Calu3 (cell line): ENCODE measurements at regions not wholly inside any gene's neighbourhood (a gene's known extent, or its start where the extent isn't known, plus 50 kb on each side); places are given as distances from the start of the nearest gene placed in this dataset.

Experiments
- BruUV-seq: library from RNA; stranded (reverse); fragments of 400-500 nt; replicated peaks from 2 replicates; lab custom pipeline; 2021; lab: Mats Ljungman, UMichigan
- CTCF ChIA-PET: fragments of 300-600 bp; sonication (Branson Sonifier 250); formaldehyde crosslinking; loops from one replicate; lab custom pipeline; 2022; ENCODE audit warnings: antibody characterized with exemption; lab: Charles Lee
- DNase-seq: peaks from one replicate; pipeline ENCODE4 v3.0.0; 2022
- H3K27ac Mint-ChIP-seq: one replicate; pipeline ENCODE4 v1.8.0; 2022; ENCODE audit warnings: mixed read lengths; ENCODE audit not compliant: unreplicated experiment
- H3K27me3 Mint-ChIP-seq: one replicate; pipeline ENCODE4 v1.8.0; 2022; ENCODE audit warnings: mixed read lengths; ENCODE audit not compliant: unreplicated experiment
- H3K36me3 Mint-ChIP-seq: one replicate; pipeline ENCODE4 v1.8.0; 2022; ENCODE audit warnings: mild to moderate bottlenecking, moderate library complexity, mixed read lengths; ENCODE audit not compliant: insufficient read depth, unreplicated experiment
- H3K4me1 Mint-ChIP-seq: one replicate; pipeline ENCODE4 v1.8.0; 2022; ENCODE audit warnings: mild to moderate bottlenecking, low read depth, mixed read lengths; ENCODE audit not compliant: unreplicated experiment
- H3K4me3 Mint-ChIP-seq: one replicate; pipeline ENCODE4 v1.8.0; 2022; ENCODE audit warnings: mild to moderate bottlenecking, low read depth, moderate library complexity, mixed read lengths; ENCODE audit not compliant: unreplicated experiment
- H3K9me3 Mint-ChIP-seq: one replicate; pipeline ENCODE4 v1.8.0; 2022; ENCODE audit warnings: low read depth, mixed read lengths; ENCODE audit not compliant: unreplicated experiment
- CTCF ChIP-seq: fragments of 200-600 bp; IDR thresholded peaks from one replicate; pipeline ENCODE4 v1.8.0; 2022; ENCODE audit warnings: antibody characterized with exemption; ENCODE audit not compliant: unreplicated experiment
- intact Hi-C: fragments of 100-400 bp; cut with micrococcal nuclease; formaldehyde crosslinking; loops from one replicate; pipeline ENCODE4 v1.10.0; 2022; ENCODE audit not compliant: unreplicated experiment

- H3K27me3 Mint-ChIP-seq, result no peaks in the 10 kb centered on the region
- CTCF ChIA-PET, result no interaction called here
- no peaks in the 10 kb centered on the region for H3K36me3 Mint-ChIP-seq
- no peak overlapping the region for H3K27ac Mint-ChIP-seq
- H3K4me3 Mint-ChIP-seq, result no peak overlapping the region
- no peak for TF ChIP-seq CTCF
- no peaks in the 10 kb centered on the region for H3K4me1 Mint-ChIP-seq
- no peaks in the 10 kb centered on the region for H3K9me3 Mint-ChIP-seq
- intact Hi-C loops, result no loop called here
- no TSS peak for BruUV-seq
- DNase-seq, result no peak
Measured at GRCh38 chr3:35849496-35849895, 210.2 kb downstream of the ARPP21 start.

DNA sequence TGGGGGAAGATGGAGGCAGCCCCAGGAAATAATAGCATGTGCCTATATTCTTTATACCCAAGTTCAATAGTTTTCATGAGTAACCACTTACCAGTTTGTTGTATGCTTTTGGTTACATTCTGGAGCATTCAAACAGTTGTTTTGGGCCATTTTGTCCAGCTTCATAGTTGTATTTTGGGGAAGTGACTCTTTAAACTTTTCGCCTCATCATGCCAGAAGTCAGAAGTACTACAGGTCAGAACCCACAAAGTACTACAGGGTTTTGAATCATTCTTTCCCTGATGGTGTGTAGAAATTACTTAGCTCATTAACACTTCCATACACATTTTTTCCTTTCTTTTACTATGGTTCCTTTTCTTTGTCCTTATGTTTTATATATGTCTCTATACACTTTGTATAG lies 210.6 kb downstream of the ARPP21 start:
- no peak for TF ChIP-seq CTCF
- DNase-seq, result no peak
- H3K27me3 Mint-ChIP-seq, result no peaks in the 10 kb centered on the region
- no peaks in the 10 kb centered on the region for H3K36me3 Mint-ChIP-seq
- no peaks in the 10 kb centered on the region for H3K9me3 Mint-ChIP-seq
- intact Hi-C loops, result no loop called here
- no TSS peak for BruUV-seq
- no peak overlapping the region for H3K4me3 Mint-ChIP-seq
- no peak overlapping the region for H3K27ac Mint-ChIP-seq
- no peaks in the 10 kb centered on the region for H3K4me1 Mint-ChIP-seq
- CTCF ChIA-PET, result no interaction called here

- Mint-ChIP-seq H3K4me1 (no peaks in the 10 kb centered on the region), H3K27me3 (no peaks in the 10 kb centered on the region), H3K36me3 (no peaks in the 10 kb centered on the region), H3K9me3 (no peaks in the 10 kb centered on the region), H3K4me3 (no peak overlapping the region), H3K27ac (no peak overlapping the region)
- no peak for TF ChIP-seq CTCF
- BruUV-seq, result no TSS peak
- CTCF ChIA-PET, result no interaction called here
- intact Hi-C loops, result no loop called here
- DNase-seq, result no peak
Measured at GRCh38 chr3:35857004-35857403, 217.7 kb downstream of the ARPP21 start.

GRCh38 chr3:35862057-35862456 lies 222.7 kb downstream of the ARPP21 start:
- H3K4me1 Mint-ChIP-seq, result no peaks in the 10 kb centered on the region
- no peak overlapping the region for H3K27ac Mint-ChIP-seq
- BruUV-seq, result no TSS peak
- TF ChIP-seq CTCF, result no peak
- intact Hi-C loops, result no loop called here
- DNase-seq, result no peak
- no peaks in the 10 kb centered on the region for H3K9me3 Mint-ChIP-seq
- CTCF ChIA-PET, result no interaction called here
- H3K36me3 Mint-ChIP-seq, result no peaks in the 10 kb centered on the region
- H3K27me3 Mint-ChIP-seq, result no peaks in the 10 kb centered on the region
- no peak overlapping the region for H3K4me3 Mint-ChIP-seq
